Tibial nerve (tissue), 3 donors: ENCODE measurements at regions not wholly inside any gene's neighbourhood (a gene's known extent, or its start where the extent isn't known, plus 50 kb on each side); places are given as distances from the start of the nearest gene placed in this dataset.

Experiments used
- CTCF ChIP-seq, 5 experiments: fragments of 200-600 bp in 3 of 5; fragments of 450-650 bp in 2 of 5; sonication (generic) in 3 of 5; IDR thresholded peaks; one replicate each; pipeline ENCODE4 v1.5.1; 2016 to 2019; ENCODE audit warnings: antibody characterized with exemption in 5 of 5, mild to moderate bottlenecking in 3 of 5, moderate library complexity in 2 of 5
- POLR2A ChIP-seq, 2 donors: fragments of 450-650 bp; IDR thresholded peaks; one replicate each; pipeline ENCODE4 v1.6.1; 2017; ENCODE audit warnings: antibody characterized with exemption in 2 of 2, mild to moderate bottlenecking in 2 of 2, moderate library complexity in 2 of 2

GRCh38 chrX:139388254-139388653, 142.3 kb upstream of the F9 start:
- TF ChIP-seq CTCF (IDR thresholded peaks at IDR 0.05) (no peak), POLR2A (IDR thresholded peaks at IDR 0.05) (no peak)
